CD4-positive, alpha-beta T cell treated with Interleukin-4 for 1 hour (primary cell): ENCODE measurements at regions not wholly inside any gene's neighbourhood (a gene's known extent, or its start where the extent isn't known, plus 50 kb on each side); places are given as distances from the start of the nearest gene placed in this dataset.
A peak's percentile ranks its signal among the peaks of the same experiment; 100 is the strongest.

Experiments used
- DNase-seq, 2 donors: peaks; one replicate each; pipeline ENCODE4 v3.0.0-alpha.2; 2020 to 2022

DNA sequence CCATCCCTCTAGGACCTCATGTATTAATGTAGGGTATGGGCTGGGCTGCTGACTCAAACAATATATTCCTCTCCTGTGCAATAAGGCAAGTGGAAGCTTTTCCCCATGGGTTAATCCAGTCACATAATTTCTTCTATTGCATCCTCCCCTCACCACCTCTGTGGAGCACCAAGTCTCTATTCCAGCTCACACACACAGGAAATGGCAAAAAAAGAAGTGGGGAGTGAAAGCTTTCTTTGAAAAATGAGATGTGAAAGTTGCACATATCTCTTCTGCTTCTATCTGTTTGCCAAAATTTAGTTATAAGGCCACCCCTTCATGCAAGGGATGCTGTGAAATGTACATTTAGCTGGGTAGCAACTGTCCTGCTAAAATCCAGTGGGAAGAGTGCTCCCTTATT is 121.3 kb downstream of the CDC42EP3 start:
- DNase-seq: no peak

DNA sequence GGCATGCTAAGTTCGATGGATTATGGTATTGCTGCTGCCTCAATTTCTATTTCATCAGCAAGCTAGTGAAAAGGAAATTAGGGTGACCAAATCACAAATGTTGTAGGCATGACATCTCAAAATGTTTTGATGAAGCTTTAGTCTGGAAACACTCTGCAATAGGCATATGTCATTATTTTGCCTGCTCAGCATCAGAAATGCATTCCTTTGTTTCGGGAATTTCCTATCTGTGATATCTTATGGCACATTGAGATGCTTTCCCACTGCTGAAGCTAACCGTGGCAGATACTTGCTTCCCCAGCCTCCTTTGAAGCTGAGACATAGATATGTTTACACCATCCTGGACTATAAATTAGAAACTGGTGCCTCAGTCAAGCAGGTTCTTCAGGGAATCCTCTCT is 119.7 kb downstream of the CDC42EP3 start:
- no peak for DNase-seq

GRCh38 chr2:37552339-37552738 is 119.1 kb downstream of the CDC42EP3 start:
- DNase-seq: no peak

GRCh38 chr2:37553411-37554154 is 117.9 kb downstream of the CDC42EP3 start:
- DNase-seq: no peak

DNA sequence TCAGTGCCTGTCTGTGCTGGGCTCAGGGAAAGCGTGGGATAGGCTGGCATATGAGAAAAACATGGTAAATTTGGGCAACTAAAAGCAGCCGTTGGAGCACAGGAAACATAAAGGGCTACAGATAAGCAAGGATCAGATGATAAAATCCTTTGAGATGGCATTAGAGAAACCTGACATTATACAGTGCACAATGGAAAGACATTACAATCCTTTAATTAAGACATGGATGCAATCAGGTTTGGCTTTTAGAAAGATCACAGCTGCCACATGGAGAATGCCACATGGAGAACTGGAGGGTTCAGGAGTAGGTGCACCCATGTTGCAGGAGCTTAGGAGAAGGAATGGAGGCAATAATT is 117.3 kb downstream of the CDC42EP3 start:
- no peak for DNase-seq

DNA sequence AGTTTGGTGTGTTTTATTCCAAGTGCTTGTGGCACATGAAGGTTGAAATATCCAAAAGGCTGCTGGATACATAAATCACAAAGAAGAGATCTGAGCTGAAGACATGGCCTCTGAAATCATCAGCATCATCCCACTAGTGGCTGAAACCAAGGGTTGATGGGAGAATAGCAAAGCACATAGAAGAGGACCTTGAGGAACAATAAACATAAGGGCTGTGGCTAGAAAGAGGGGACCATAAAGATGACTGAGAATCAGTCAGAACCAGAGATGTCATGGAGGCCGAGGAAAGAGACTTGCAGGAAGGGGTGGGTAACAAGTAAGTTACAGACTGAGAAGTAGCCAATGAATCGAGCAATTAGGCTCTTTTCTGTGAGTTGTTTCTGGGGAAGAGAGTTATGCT is 116.8 kb downstream of the CDC42EP3 start:
- no peak for DNase-seq

- DNase-seq: peak; percentile 19 to 57
Measured at GRCh38 chr2:37555457-37555856, 116.0 kb downstream of the CDC42EP3 start.

DNA sequence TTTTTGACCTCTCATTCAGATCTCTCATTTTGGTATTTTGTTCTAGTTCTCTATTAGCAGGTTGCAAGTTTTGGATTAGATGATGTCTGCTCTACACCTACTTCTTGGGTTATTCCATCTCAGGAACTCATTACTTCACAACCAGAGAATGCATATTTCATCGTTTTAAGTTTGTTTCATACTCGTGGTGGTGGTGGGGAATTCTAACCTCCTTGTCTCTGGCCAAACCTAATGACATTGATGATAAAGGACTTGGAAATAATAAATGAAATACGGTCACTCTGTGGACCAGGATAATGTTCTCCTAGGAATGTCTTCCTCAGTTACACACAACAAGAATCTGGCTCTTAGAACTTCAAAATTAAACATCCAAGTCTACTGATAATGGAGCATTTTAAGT is 115.2 kb downstream of the CDC42EP3 start:
- no peak for DNase-seq

DNA sequence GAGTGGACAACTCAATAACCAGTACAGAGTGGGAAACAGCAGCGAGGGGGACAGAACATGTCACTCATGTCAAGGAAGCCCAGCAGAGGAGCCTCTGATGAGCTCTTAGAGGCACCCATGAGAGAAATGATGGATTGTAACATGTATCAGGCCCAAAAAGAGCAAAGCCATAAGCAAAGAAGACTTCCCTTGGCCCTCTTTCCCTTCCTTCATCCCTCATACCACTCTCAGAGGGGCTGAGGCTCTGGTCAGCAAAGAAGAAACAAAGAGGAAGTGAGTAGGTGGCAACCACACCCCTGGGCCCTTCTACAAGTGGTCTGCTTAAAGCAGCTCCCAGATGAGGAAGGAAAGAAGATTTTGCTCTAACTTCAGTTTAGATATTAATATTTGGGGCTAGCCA is 112.8 kb downstream of the CDC42EP3 start:
- peak; percentile 9 to 48 for DNase-seq

GRCh38 chr2:37560241-37560848 is 111.1 kb downstream of the CDC42EP3 start:
- DNase-seq: no peak

DNA sequence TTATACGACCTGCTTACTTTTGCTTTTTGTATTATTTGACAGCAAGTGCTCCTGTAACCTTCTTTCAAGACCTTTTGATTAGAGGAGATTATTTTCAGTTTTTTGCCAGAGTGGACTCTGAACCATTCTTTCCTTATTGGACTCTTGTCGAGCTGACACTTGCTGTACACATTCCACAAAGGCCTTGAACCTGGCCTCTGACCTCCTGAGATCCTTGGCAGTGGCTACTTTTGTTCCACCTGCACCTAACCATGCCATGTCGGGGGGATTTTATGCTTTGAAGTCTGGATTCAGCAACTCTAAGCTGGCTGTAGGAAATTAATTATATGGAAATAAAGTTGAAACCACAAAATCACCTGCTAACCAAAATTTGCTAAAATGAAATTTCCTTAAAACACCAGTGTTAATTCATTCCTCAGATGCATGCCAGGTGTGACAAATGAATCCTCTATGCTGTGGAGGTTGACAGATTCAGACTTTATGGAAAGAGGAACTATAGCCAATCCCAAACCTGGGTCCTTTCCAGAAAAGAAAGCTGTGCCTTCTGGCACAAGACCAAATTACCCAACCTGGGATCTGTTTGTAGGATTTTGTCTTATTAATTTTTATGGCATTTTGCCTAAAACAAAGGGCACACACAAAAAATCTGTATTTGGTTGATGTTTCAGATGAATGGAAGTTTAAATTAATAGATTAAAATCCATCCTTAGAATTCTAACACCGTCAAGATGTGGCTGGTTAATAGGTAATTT is 110.4 kb downstream of the CDC42EP3 start:
- DNase-seq: no peak

GRCh38 chr2:37561615-37562569 is 109.5 kb downstream of the CDC42EP3 start:
- DNase-seq: peak in 1 of 2 donors; percentile 12

GRCh38 chr2:37563375-37564015 is 107.9 kb downstream of the CDC42EP3 start:
- DNase-seq: no peak

DNA sequence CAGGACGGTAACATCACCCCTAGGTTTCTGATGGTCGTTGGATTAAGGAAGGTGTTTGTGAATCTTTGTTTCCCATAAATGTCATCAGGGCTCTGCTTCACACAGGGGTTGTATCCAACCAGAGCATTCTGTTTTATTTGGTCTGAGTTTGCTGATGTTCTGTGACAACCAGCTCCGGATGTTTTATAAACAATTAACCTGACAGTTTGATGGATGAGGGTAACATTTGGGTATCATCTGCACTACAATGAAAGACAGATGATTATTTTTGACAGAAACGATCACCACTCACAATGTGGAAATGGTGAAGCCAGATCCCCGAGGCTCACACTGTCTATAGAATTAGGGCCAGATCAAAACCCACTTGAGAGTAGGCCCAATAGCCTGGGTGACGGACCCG is 107.1 kb downstream of the CDC42EP3 start:
- no peak for DNase-seq

- no peak for DNase-seq
Measured at GRCh38 chr2:37566517-37566981, 104.9 kb downstream of the CDC42EP3 start.

GRCh38 chr2:37568565-37568964 is 102.9 kb downstream of the CDC42EP3 start:
- peak in 1 of 2 donors; percentile 19 for DNase-seq

- no peak for DNase-seq
Measured at GRCh38 chr2:37569131-37569823, 102.2 kb downstream of the CDC42EP3 start.

DNA sequence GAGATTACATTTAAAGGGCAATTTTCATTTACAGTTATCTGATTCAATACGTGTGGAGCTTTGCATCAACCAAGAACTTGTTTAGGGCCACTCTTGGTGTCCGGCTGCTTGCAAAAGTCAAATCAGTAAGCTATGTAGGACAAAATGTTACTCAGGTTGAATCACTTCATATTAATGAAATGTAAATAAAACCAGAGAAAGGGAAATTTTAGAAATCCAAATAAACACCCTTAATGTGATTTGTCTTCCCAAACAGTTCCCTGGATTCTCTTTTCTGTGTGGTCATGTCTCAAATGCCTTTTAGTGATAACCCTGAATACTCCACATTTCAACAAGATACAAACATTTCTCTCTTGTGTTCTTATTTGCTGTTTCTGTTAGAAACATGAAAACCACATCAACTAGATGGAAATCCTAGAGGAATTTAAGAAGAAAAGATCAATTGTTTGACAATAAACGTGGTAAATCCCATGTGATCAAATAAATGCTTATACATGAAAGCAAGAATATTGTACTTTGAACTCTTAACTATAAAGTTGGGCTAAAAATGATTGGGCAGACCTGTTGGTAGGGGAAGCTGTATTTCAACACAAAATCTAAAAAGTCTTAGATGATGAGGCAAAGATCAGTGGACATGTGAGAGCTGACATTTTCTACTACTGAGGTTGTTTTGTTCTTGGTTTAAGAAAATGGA is 101.3 kb downstream of the CDC42EP3 start:
- no peak for DNase-seq

GRCh38 chr2:37570773-37571586 is 100.5 kb downstream of the CDC42EP3 start:
- DNase-seq: no peak

DNA sequence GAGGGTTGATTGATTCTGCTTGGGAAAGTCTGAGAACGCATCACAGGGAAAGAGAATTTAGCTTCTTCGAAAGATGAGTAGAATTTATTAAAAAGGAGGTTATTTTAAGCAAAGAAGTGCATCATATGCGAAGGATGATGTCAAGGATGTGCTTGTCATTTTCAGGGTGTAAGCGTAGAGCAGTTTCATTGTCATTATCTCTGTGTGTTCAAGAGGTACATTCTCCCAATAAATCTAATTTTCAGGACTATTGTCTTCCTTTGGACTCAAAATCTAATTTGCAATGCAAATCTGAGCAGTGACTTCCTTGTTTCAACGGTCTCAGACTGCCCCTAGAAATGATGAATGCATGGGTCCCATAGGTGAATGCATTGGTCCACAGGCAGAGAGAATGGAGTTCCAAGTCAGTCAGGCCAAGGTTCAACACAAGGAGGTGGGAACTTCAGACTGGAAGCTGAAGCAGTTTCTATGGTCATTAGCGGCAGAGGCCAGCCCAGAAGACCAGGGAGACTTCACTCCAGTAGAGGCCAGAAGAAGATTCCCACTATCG is 99.8 kb downstream of the CDC42EP3 start:
- no peak for DNase-seq
